K562 (cell line): ENCODE measurements at regions not wholly inside any gene's neighbourhood (a gene's known extent, or its start where the extent isn't known, plus 50 kb on each side); places are given as distances from the start of the nearest gene placed in this dataset.

ENCODE experiments used
- ATAC-seq: fragments of 200-7000 bp; cut with Tn5 transposase; 3 replicates; pipeline ENCODE4 v1.9.1; 2020; ENCODE audit warnings: moderate library complexity
- BruUV-seq: library from RNA; stranded (reverse); fragments of 400-500 nt; replicated peaks from 2 replicates; lab custom pipeline; 2021; lab: Mats Ljungman, UMichigan
- CTCF ChIA-PET: fragments of 300-600 bp; formaldehyde crosslinking; extraction: SDS; loops from one replicate; lab custom pipeline; 2021; ENCODE audit warnings: low intra/inter-chr PET ratio; lab: Yijun Ruan, JAX
- POLR2A ChIA-PET: fragments of 300-600, 350-650 bp; sonication (Branson Sonifier 250); formaldehyde crosslinking; extraction: SDS; loops from one replicate; lab custom pipeline; 2021; ENCODE audit warnings: antibody characterized with exemption, inconsistent platforms; lab: Yijun Ruan, JAX
- DNase-seq, 4 experiments: peaks; one replicate each; pipeline versions ENCODE4 v3.0.0 to v3.0.0-alpha.2; 2011 to 2018; ENCODE audit warnings: low spot score in 3 of 4, mixed read lengths in 3 of 4; ENCODE audit errors: extremely low read depth in 1 of 4
- FAIRE-seq: peaks from 2 replicates; lab custom pipeline; 2011; peaks lifted over from hg19 to GRCh38; lab: Jason Lieb, UNC
- H2AFZ ChIP-seq: 2 replicates; pipeline ENCODE4 v1.6.0; 2011; ENCODE audit warnings: low read depth, low read length, control low read depth, inconsistent platforms
- H3K27ac ChIP-seq: fragments of 200-600 bp; 3 replicates; pipeline ENCODE4 v1.8.0; 2011; ENCODE audit warnings: low read depth, mild to moderate bottlenecking, control low read depth, inconsistent platforms, low read length, moderate library complexity, mixed read lengths; ENCODE audit errors: extremely low read depth
- H3K27me3 ChIP-seq, 2 experiments: fragments of 300-600 bp in 1 of 2; 2 replicates in 1 of 2; 3 replicates in 1 of 2; pipeline versions ENCODE4 v1.6.0 to v1.8.0; 2011; ENCODE audit warnings: inconsistent platforms in 2 of 2, low read length in 2 of 2, mild to moderate bottlenecking in 1 of 2, mixed read lengths in 1 of 2, moderate library complexity in 1 of 2; ENCODE audit not compliant: control insufficient read depth in 2 of 2, insufficient read depth in 2 of 2
- H3K36me3 ChIP-seq: fragments of 300-600 bp; 3 replicates; pipeline ENCODE4 v1.8.0; 2011; ENCODE audit warnings: mild to moderate bottlenecking, low read length, inconsistent platforms; ENCODE audit not compliant: control insufficient read depth, insufficient read depth
- H3K4me1 ChIP-seq, 2 experiments: fragments of 200-600 bp in 1 of 2; replicated peaks in 1 of 2; 2 replicates in 1 of 2; 3 replicates in 1 of 2; pipeline versions ENCODE4 v1.5.1 to v1.8.0; 2011; ENCODE audit warnings: inconsistent platforms in 2 of 2, low read length in 2 of 2, mild to moderate bottlenecking in 1 of 2, mixed read lengths in 1 of 2, moderate library complexity in 1 of 2; ENCODE audit not compliant: control insufficient read depth in 2 of 2, insufficient read depth in 2 of 2
- H3K4me2 ChIP-seq: 2 replicates; pipeline ENCODE4 v1.6.1; 2011; ENCODE audit warnings: low read length, control low read depth, inconsistent platforms, mixed read lengths; ENCODE audit not compliant: insufficient read depth
- H3K4me3 ChIP-seq: fragments of 200-600 bp; sonication (generic), shearing (Covaris generic); 2 replicates; pipeline ENCODE4 v1.5.1; 2016; ENCODE audit warnings: control low read depth, inconsistent platforms
- H3K79me2 ChIP-seq: fragments of 200-600 bp; 3 replicates; pipeline ENCODE4 v1.8.0; 2011; ENCODE audit warnings: low read length, inconsistent platforms; ENCODE audit not compliant: control insufficient read depth, insufficient read depth
- H3K9ac ChIP-seq, 2 experiments: 2 replicates each; pipeline versions ENCODE4 v1.6.0 to v1.6.1; 2011; ENCODE audit warnings: low read depth in 2 of 2, low read length in 2 of 2, control low read depth in 1 of 2, inconsistent platforms in 1 of 2, mild to moderate bottlenecking in 1 of 2, mixed read lengths in 1 of 2; ENCODE audit not compliant: insufficient read depth in 1 of 2
- H3K9me1 ChIP-seq: one replicate; pipeline ENCODE4 v1.6.0; 2011; ENCODE audit warnings: inconsistent platforms, mild to moderate bottlenecking, low read length, moderate library complexity; ENCODE audit not compliant: control insufficient read depth, insufficient read depth
- H3K9me3 ChIP-seq: replicated peaks from 2 replicates; pipeline ENCODE4 v1.5.1; 2011; ENCODE audit warnings: low read depth, low read length, inconsistent platforms; ENCODE audit not compliant: control insufficient read depth, insufficient read depth
- H4K20me1 ChIP-seq: replicated peaks from 2 replicates; pipeline ENCODE4 v1.6.1; 2011; ENCODE audit warnings: low read length, inconsistent platforms, mixed read lengths; ENCODE audit not compliant: control insufficient read depth, insufficient read depth
- ARID3A ChIP-seq: IDR thresholded peaks from 2 replicates; pipeline ENCODE4 v1.6.1; 2012; ENCODE audit warnings: low read depth, low read length, improper control_type of control experiment, borderline replicate concordance
- STAT5A ChIP-seq: IDR thresholded peaks from 2 replicates; pipeline ENCODE4 v1.6.1; 2012; ENCODE audit warnings: low read length, inconsistent platforms, borderline replicate concordance
- TCF3 ChIP-seq: sonication (generic); formaldehyde crosslinking; IDR thresholded peaks from 2 replicates; pipeline ENCODE4 v1.4.0; 2020; ENCODE audit warnings: mild to moderate bottlenecking, missing genetic modification reagents
- ZBTB17 ChIP-seq: fragments of 450-650 bp; formaldehyde crosslinking; IDR thresholded peaks from 2 replicates; pipeline ENCODE4 v1.4.0; 2020; ENCODE audit warnings: mild to moderate bottlenecking
- WGBS: fragments of 100-300 bp; shearing (Covaris generic); methylation state at CpG from one replicate; pipeline ENCODE4 v1.1.6; 2016; ENCODE audit warnings: low coverage, mixed read lengths; ENCODE audit not compliant: insufficient coverage; ENCODE audit errors: missing lambda C conversion rate; 5-methylcytosine and 5-hydroxymethylcytosine counted together
- in situ Hi-C: fragments of 300-500 bp; cut with MboI; formaldehyde crosslinking; loops from 4 replicates; pipeline ENCODE4 v1.15.0; 2018; ENCODE audit warnings: inconsistent platforms, mixed read lengths
- intact Hi-C: fragments of 100-400 bp; cut with micrococcal nuclease; formaldehyde crosslinking; loops from 2 replicates; pipeline ENCODE4 v1.14.2; 2022

DNA sequence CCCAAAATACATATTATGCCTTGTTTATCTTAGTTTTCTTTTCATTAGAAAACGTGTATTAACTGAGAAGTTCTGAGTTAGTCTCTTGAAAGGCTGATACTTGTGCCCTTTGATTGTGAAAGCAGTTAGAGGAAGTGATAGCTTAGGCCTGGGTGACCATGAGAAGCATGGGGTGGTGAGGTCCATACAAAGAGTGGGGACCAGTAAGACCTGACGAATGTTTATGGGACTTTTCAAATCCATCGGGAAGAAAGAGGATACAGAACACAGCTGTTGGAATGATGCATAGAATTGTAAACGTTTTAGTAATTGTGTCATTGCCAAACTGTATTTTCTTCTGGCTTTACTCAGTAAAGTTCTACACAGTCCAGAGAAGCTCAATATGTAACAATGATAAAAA lies 259.8 kb downstream of the LMO4 start (continued):
- no peak for TF ChIP-seq ARID3A

GRCh38 chr1:87591492-87591891 lies 262.8 kb downstream of the LMO4 start:
- Histone ChIP-seq H3K4me3 (no peak overlapping the region), H4K20me1 (no peaks in the 10 kb centered on the region; the same call in 1 of the 2 replicates), H3K36me3 (no peaks in the 10 kb centered on the region), H3K27ac (no peak overlapping the region), H3K79me2 (no peaks in the 10 kb centered on the region), H3K9me1 (no peaks in the 10 kb centered on the region), H2AFZ (no peak overlapping the region), H3K9ac (no peak overlapping the region), H3K9me3 (no peaks in the 10 kb centered on the region), H3K4me1 (no peaks in the 10 kb centered on the region), H3K4me2 (no peak overlapping the region), H3K27me3 (no peaks in the 10 kb centered on the region; a peak in 1 of 5 replicates)
- ChIA-PET CTCF (no interaction called here), POLR2A (no interaction called here)
- TF ChIP-seq STAT5A (no peak), TCF3 (CRISPR knock-in tag) (no peak), ZBTB17 (no peak)
- DNase-seq (peak in 1 of 4 experiments; percentile 24), ATAC-seq (no peak), FAIRE-seq (no peak)
- no TSS peak for BruUV-seq
- in situ Hi-C loops (no loop called here), intact Hi-C loops (no loop called here)
- 10% methylated on average over 5 of the region's 6 CpGs for WGBS
